ENCODE measurements at regions not wholly inside any gene's neighbourhood (a gene's known extent, or its start where the extent isn't known, plus 50 kb on each side); places are given as distances from the start of the nearest gene placed in this dataset.

DNA sequence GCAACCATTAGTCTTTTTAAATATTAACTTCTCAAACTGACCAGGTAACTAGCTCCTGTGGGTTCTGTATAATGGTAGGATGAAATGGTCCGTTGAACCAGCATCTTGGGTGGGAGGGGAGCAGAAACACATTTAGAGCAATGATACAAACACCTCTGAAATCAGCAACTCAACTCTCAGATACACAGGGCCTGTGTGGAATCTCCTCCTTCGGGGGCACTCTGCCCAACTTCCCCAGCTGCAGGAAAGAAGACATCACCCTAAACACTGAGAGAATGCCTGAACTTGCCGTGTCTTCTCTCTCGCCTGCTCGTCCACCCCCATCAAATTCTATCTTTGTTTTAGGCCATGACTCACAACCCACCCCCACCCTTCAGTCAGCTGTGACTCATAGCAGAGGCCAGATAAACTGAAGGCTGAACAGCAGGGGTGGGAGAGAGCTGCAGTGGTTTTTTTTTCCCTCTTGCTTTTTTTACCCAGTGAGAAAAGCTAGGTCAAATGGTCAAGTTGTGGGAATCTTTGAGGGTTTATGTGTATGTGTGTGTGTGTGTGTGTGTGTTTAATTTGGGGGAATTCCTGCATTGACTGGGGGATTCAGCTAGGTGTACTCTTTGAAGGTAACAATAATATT lies 593.4 kb upstream of the JAG1 start (continued):
- TF ChIP-seq, protein P1, sequence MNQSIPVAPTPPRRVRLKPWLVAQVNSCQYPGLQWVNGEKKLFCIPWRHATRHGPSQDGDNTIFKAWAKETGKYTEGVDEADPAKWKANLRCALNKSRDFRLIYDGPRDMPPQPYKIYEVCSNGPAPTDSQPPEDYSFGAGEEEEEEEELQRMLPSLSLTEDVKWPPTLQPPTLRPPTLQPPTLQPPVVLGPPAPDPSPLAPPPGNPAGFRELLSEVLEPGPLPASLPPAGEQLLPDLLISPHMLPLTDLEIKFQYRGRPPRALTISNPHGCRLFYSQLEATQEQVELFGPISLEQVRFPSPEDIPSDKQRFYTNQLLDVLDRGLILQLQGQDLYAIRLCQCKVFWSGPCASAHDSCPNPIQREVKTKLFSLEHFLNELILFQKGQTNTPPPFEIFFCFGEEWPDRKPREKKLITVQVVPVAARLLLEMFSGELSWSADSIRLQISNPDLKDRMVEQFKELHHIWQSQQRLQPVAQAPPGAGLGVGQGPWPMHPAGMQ (IDR thresholded peaks at IDR 0.05; ENCODE audit: borderline replicate concordance) = peak; percentile 76; the same call in 1 of the 2 replicates
- TF ChIP-seq ESRRA (IDR thresholded peaks at IDR 0.05; ENCODE audit: low read length) = peak; percentile 54; the same call in 1 of the 2 replicates
- peak; percentile 85 for TF ChIP-seq TBL1XR1 (IDR thresholded peaks at IDR 0.05; ENCODE audit: low read depth, low read length)
- TF ChIP-seq NFYB (IDR thresholded peaks at IDR 0.05; ENCODE audit: insufficient read depth, low read depth, low read length) = no peak

DNA sequence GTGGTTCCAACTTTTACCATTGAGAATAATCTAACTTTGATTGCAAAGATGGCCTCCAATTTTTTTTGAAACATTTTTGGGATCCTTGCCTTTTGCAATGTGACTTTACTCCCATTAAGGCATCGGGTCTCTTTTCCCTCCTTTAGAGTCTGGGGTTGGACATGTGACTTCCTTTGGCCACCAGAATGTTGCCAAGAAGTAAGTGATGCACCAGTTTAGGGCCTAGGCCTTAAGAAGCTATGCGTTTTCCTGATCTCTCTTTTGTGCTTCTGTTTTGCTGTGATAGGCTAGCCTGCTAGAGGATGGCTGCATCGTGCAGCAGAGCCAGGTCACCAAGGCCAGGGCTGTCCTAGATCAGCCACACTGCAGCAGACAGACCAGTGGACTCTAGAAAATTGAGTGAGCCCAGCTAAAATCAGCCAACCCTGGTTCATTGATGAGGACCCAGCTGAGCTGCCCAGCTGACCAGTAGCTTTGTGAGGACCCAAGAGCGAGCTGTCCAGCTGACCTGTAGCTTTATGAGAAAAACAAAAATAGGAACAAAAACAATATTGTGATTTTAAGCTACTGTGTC lies 594.0 kb upstream of the JAG1 start:
- H3K27ac ChIP-seq (ENCODE audit: control insufficient read depth, insufficient read depth) = peak overlapping the region; percentile 18
- DNase-seq (ENCODE audit: low read depth, low spot score) = no peak
- ChIA-PET RAD21 (ENCODE audit: unreplicated experiment) (interaction anchor here (0.6 to 3.5 kb wide), 33 partner anchors 16 to 916 kb away, joined by 3 to 39 read pairs (median 5); partner anchors contain the start of genes JAG1, MKKS and SLX4IP), SMC1A (ENCODE audit: uncharacterized antibody, unreplicated experiment) (interaction anchor here (0.6 to 4.2 kb wide), 39 partner anchors 9 to 793 kb away, joined by 3 to 51 read pairs (median 7); partner anchors contain the start of gene JAG1), CTCF (interaction anchor here (0.5 to 3.1 kb wide), 20 partner anchors 10 to 1651 kb away, joined by 3 to 21 read pairs (median 3); partner anchors contain the start of gene JAG1), POLR2A (interaction anchor here (0.6 to 1.8 kb wide), 8 partner anchors 30 to 790 kb away, joined by 3 to 8 read pairs (median 3); partner anchors contain the start of gene JAG1)
- peaks cover 15% of the 10 kb centered on the region for H3K4me1 ChIP-seq (ENCODE audit: control insufficient read depth, insufficient read depth, low read length)
- in situ Hi-C loops (cut with MboI) = no loop called here
- no peaks in the 10 kb centered on the region for H4K20me1 ChIP-seq (ENCODE audit: control insufficient read depth, insufficient read depth)
- intact Hi-C loops (cut with micrococcal nuclease; ENCODE audit: unreplicated experiment) = loop anchor here (2.0 to 10.0 kb wide), 5 partner anchors 63 to 793 kb away; no protein-coding TSS in a partner anchor
- no peak for FAIRE-seq
- no peaks in the 10 kb centered on the region for H3K36me3 ChIP-seq (ENCODE audit: control insufficient read depth in 2 of 2, insufficient read depth in 2 of 2, low read length in 1 of 2)
- H3K27me3 ChIP-seq (replicated peaks in 1 of 2; ENCODE audit: control insufficient read depth in 2 of 2, insufficient read depth in 2 of 2, low read length in 1 of 2) = no peaks in the 10 kb centered on the region
- no peaks in the 10 kb centered on the region for H3K79me2 ChIP-seq (ENCODE audit: control insufficient read depth, insufficient read depth, low read length)
- ATAC-seq = peak; percentile 14
- H3K9me3 ChIP-seq (replicated peaks; ENCODE audit: control insufficient read depth, insufficient read depth, low read length) = no peaks in the 10 kb centered on the region
- H2AFZ ChIP-seq (ENCODE audit: control insufficient read depth, low read depth, low read length) = peak overlapping the region; percentile 15; the same call in 1 of the 2 replicates
- H3K4me2 ChIP-seq (ENCODE audit: control insufficient read depth, insufficient read depth) = no peak overlapping the region; the same call in 1 of the 2 replicates
- H3K4me3 ChIP-seq = no peak overlapping the region
- no TSS peak for BruUV-seq (replicated peaks)
- 24% methylated on average over 4 of the region's 4 CpGs for WGBS (ENCODE audit: insufficient coverage, insufficient replicate concordance, low lambda C conversion rate, missing lambda C conversion rate)
- no peak overlapping the region for H3K9ac ChIP-seq (ENCODE audit: control insufficient read depth, insufficient read depth, low read length)
- TF ChIP-seq SMARCA5 (IDR thresholded peaks at IDR 0.05) (0 out of 2 replicates have a peak, but pooled peaks have one; percentile 27), RAD51 (IDR thresholded peaks at IDR 0.05) (peak; percentile 18; the same call in 1 of the 2 replicates), NFYB (IDR thresholded peaks at IDR 0.05; ENCODE audit: insufficient read depth, low read depth, low read length) (no peak), YY1 (IDR thresholded peaks at IDR 0.05; ENCODE audit: low read depth, low read length) (0 out of 2 replicates have a peak, but pooled peaks have one; percentile 12), CBX5 (IDR thresholded peaks at IDR 0.05; ENCODE audit: low read depth) (0 out of 2 replicates have a peak, but pooled peaks have one; percentile 5)
- TF ChIP-seq, protein P2, sequence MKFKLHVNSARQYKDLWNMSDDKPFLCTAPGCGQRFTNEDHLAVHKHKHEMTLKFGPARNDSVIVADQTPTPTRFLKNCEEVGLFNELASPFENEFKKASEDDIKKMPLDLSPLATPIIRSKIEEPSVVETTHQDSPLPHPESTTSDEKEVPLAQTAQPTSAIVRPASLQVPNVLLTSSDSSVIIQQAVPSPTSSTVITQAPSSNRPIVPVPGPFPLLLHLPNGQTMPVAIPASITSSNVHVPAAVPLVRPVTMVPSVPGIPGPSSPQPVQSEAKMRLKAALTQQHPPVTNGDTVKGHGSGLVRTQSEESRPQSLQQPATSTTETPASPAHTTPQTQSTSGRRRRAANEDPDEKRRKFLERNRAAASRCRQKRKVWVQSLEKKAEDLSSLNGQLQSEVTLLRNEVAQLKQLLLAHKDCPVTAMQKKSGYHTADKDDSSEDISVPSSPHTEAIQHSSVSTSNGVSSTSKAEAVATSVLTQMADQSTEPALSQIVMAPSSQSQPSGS (IDR thresholded peaks at IDR 0.05; ENCODE audit: low read length) = no peak
- TF ChIP-seq, protein P3, sequence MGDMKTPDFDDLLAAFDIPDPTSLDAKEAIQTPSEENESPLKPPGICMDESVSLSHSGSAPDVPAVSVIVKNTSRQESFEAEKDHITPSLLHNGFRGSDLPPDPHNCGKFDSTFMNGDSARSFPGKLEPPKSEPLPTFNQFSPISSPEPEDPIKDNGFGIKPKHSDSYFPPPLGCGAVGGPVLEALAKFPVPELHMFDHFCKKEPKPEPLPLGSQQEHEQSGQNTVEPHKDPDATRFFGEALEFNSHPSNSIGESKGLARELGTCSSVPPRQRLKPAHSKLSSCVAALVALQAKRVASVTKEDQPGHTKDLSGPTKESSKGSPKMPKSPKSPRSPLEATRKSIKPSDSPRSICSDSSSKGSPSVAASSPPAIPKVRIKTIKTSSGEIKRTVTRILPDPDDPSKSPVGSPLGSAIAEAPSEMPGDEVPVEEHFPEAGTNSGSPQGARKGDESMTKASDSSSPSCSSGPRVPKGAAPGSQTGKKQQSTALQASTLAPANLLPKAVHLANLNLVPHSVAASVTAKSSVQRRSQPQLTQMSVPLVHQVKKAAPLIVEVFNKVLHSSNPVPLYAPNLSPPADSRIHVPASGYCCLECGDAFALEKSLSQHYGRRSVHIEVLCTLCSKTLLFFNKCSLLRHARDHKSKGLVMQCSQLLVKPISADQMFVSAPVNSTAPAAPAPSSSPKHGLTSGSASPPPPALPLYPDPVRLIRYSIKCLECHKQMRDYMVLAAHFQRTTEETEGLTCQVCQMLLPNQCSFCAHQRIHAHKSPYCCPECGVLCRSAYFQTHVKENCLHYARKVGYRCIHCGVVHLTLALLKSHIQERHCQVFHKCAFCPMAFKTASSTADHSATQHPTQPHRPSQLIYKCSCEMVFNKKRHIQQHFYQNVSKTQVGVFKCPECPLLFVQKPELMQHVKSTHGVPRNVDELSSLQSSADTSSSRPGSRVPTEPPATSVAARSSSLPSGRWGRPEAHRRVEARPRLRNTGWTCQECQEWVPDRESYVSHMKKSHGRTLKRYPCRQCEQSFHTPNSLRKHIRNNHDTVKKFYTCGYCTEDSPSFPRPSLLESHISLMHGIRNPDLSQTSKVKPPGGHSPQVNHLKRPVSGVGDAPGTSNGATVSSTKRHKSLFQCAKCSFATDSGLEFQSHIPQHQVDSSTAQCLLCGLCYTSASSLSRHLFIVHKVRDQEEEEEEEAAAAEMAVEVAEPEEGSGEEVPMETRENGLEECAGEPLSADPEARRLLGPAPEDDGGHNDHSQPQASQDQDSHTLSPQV (IDR thresholded peaks at IDR 0.05) = no peak
- TF ChIP-seq, protein P4, sequence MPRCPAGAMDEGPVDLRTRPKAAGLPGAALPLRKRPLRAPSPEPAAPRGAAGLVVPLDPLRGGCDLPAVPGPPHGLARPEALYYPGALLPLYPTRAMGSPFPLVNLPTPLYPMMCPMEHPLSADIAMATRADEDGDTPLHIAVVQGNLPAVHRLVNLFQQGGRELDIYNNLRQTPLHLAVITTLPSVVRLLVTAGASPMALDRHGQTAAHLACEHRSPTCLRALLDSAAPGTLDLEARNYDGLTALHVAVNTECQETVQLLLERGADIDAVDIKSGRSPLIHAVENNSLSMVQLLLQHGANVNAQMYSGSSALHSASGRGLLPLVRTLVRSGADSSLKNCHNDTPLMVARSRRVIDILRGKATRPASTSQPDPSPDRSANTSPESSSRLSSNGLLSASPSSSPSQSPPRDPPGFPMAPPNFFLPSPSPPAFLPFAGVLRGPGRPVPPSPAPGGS (IDR thresholded peaks at IDR 0.05; ENCODE audit: borderline replicate concordance, insufficient read depth, low read depth, low read length, poor library complexity, severe bottlenecking) = no peak

Data from GM12878 (cell line).